GM21576 (cell line): ENCODE measurements at regions not wholly inside any gene's neighbourhood (a gene's known extent, or its start where the extent isn't known, plus 50 kb on each side); places are given as distances from the start of the nearest gene placed in this dataset.
"Not testable (repeated sequence)": the region's sequence is repeated elsewhere in the genome, so short reads cannot be mapped to it uniquely, and the experiment has no call there.

Source experiments
- ATAC-seq: cut with Tn5 transposase; IDR thresholded peaks from one replicate; pipeline ENCODE4 v1.9.1; 2021; ENCODE audit warnings: mild to moderate bottlenecking, moderate library complexity; ENCODE audit not compliant: unreplicated experiment

GRCh38 chr5:2165203-2165602, 282.5 kb upstream of the IRX4 start:
- no peak for ATAC-seq

DNA sequence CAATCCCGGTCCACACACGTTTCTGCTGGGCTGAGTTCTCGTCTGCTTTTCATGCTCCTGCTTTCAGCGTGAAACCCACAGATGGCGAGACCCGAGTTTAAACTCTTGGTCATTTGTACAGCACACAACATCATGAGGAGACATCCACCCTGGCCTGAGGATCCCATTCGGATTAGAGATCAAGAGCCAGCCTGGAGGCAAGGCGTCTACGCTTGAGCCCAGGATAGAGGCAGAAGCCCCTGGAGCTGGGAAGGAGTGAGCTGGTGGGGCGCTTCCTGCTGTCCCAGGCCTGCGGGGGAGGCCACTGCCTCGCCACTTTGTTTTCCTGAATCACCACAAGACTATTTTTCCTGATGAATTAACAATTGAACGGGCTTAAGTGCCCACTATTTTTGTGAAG, 281.9 kb upstream of the IRX4 start:
- ATAC-seq: no peak

DNA sequence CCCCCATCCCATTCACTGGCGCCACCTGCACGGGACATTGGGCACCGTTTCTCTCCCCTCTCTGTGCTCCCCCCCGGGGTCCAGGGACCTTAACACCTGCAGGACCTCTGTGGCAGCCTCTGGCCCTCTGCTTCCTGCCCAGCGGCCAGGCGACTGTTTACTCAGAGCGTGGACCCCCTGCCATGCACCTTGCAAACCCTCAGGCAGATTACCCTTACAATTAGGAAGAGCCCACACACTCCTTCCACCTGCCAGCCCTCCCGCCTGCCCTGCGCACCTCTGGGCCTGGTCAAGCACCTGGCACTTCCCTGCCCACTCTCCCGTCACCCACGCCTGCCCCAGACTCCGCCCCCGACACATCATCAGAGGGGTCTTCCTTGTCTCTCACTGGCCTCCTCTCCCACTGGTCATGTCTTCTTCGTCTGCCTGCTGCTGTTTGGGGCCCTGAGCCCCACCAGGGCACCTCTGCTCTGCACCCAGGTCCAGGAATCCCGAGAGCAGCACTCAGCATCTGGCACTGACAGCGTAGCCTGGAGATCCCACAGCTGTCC, 281.3 kb upstream of the IRX4 start:
- no peak for ATAC-seq

DNA sequence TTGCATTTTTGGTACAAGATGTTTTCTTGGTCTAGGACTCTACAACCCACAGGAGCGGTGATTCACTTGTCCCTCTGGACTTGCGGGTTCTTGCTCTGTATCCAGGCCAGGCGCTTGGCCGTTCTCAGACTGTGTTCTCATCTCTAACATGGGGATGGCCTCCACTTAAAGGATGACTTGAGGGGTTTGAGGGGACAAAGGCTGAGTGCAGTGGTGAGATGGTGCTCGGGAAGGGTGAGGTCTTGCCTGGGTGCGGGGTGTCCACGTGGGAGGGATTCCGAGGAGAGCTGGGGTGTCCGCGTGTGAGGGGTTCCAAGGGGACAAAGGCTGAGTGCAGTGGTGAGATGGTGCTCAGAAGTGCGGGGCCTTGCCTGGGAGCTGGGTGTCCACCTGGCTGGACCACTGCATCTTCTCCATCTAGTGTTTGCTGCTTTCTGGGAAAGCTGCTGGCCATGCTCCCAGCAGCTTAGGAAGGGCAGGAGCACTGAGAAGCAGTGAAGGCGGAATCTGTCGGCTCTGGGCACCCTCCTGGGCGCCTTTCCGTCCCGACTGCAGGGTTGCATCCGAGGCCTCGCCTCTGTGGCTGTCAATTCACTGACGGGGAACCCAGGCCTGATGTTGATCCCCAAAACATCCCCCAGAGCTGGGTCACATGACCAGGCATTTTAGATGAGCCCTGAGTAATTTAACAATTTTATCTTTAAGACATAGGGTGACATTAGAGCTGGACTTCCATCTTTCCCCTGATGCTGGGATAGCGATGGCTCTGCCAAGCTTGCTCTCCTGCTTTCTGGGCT, 280.5 kb upstream of the IRX4 start:
- ATAC-seq: no peak

GRCh38 chr5:2160811-2161210, 278.1 kb upstream of the IRX4 start:
- ATAC-seq: no peak

GRCh38 chr5:2158767-2159166, 276.0 kb upstream of the IRX4 start:
- no peak for ATAC-seq

- no peak for ATAC-seq
Measured at GRCh38 chr5:2158109-2158508, 275.4 kb upstream of the IRX4 start.

- no peak for ATAC-seq
Measured at GRCh38 chr5:2157372-2157771, 274.6 kb upstream of the IRX4 start.

DNA sequence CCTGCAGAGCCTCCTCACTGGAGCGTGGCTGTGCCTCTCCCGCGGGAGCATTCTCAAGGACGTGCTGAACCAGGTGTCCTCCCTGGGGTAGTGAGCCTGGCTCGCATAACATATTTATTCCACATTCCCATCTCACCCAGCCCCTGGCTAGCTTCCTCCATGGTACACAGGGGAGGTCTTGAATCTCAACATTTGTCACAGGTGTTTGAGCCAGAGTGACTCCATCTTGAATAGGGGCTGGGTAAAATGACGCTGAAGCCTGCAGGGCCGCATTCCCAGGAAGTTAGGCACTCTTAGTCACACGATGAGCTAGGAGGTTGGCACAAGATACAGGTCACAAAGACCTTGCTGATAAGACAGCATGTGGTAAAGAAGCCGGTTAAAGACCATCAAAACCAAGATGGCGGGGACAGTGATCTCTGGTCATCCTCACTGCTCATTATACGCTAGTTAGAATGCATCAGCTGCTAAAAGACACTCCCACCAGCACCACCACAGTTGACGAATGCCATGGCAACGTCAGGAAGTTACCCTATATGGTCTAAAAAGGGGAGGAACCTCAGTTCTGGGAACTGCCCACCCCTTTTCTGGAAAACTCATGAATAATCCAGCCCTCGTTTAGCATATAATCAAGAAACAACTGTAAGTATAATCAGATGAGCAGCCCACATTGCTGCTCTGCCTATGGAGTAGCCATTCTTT, 273.8 kb upstream of the IRX4 start:
- ATAC-seq: no peak

- ATAC-seq: no peak
Measured at GRCh38 chr5:2155556-2155955, 272.8 kb upstream of the IRX4 start.

GRCh38 chr5:2153802-2154201, 271.1 kb upstream of the IRX4 start:
- no peak for ATAC-seq

DNA sequence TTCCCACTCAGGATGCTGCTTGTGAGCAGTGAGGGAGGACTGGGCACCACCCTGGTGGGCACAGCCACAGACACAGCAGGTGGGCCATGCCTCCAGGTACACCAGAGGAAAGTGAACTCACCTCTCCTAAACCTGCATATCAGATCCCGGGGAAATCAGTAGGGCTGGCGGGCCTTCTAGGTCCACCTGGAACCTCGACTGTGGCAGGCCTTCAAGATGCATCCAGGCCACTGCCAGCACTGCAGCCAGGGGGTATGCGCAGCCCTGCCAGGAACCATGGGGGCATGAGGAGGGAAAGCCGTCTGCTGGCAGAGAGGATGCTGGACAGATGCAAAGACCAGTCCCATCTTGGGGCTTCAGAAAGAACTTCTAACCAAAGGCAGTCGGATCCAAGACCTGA, 270.6 kb upstream of the IRX4 start:
- ATAC-seq: no peak

DNA sequence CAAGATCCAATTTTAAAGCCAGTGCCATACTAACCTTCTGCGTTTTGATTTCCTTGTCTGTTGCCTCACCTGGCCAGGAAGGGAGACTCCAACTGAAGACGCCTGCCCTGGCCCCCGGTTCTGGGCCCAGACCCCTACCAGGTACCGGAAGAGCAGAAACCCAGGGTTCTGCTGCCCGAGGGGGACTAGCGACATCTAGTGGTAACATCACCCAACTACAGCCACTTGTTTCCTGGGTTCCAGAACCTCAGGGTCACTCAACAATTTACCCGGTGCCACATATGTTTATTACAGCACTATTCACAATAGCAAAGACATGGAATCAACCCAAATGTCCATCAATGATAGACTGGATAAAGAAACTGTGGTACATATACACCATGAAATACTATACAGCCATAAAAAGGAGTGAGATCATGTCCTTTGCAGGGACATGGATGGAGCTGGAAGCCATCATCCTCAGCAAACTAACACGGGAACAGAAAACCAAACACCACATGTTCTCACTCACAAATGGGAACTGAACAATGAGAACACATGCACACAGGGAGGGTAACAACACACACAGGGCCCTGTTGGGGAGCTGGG, 268.7 kb upstream of the IRX4 start:
- not testable (repeated sequence) for ATAC-seq

DNA sequence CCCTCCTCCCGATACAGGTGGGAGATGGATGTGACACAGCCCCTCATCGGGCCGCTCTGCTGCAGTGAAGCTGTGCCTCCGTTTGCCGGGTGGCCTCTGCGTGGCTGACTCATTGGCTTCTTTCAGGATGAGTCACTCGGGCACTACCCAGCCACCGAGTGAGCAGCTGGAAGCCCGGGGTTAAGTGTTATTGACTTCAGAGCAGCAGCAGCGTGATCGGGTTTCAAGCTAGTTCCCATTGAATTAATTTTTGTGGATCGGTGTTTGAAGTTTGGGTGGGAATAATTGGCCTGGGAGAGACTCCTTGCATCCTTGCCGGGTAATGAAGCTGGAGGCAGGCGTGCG, 266.4 kb upstream of the IRX4 start:
- ATAC-seq: no peak

- ATAC-seq: no peak
Measured at GRCh38 chr5:2148312-2149194, 265.8 kb upstream of the IRX4 start.

- no peak for ATAC-seq
Measured at GRCh38 chr5:2147504-2148311, 265.0 kb upstream of the IRX4 start.

DNA sequence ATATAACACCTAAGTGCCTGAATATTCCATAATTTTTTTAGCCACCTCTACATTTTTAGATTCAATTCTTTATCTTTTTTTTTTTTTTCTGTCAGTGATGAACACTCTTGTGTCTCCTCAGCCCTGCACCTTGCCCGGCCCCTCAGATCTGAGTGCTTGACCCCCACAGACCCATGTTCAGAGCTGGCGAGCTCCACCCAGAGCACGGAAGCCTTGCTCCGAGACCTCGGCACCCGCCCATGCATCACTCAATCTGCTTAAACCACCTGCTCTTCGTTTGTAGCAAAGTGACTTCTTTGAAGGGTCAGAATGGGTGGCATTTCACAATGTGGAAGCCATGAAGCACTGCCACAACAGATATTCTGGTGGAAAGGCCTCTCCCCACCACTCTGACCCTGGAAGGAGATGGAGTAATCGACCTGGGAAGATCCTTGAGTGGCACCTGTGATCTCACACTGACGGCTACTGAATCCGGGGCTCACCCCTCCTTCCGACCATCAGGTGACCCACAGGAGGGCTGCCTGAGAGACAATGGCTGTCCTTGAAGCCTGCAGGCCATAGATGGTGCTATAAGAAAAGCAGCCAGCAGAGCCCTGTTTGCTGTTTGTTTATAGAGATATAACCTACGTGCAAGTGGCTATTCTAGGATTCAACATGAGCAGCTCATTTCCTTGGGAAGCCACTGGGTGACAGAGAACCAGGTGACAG, 261.1 kb upstream of the IRX4 start:
- ATAC-seq: no peak

DNA sequence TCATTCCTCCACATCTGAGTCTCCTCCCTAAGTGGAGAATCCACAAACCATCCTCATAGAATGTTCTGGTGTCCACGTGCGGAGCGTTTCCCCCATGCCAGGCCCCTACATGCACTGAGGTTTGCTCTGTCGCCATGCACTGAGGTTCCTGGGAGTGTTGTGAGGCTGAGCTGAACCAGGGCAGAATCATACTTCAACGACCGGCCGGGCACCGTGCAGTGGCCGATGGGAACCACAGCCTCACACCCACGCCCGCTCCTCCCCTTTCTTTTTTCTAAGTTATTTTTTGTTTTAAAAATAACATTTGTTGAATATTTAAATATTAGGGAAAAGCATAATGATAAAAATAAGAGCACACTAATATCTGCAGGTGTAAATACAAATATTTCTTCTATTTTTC, 260.4 kb upstream of the IRX4 start:
- ATAC-seq: no peak

GRCh38 chr5:2142456-2142954, 259.8 kb upstream of the IRX4 start:
- no peak for ATAC-seq
